Stomach (tissue), 4 donors: ENCODE measurements at regions not wholly inside any gene's neighbourhood (a gene's known extent, or its start where the extent isn't known, plus 50 kb on each side); places are given as distances from the start of the nearest gene placed in this dataset.

ENCODE experiments used
- EP300 ChIP-seq: sonication (generic); formaldehyde crosslinking; IDR thresholded peaks from one replicate; pipeline ENCODE4 v1.6.1; 2017; ENCODE audit warnings: antibody characterized with exemption
- POLR2A ChIP-seq, 4 donors: fragments of 450-650 bp; IDR thresholded peaks; one replicate each; pipeline ENCODE4 v1.6.1; 2016; ENCODE audit warnings: antibody characterized with exemption in 4 of 4, control low read depth in 2 of 4, mild to moderate bottlenecking in 1 of 4, moderate library complexity in 1 of 4
- POLR2AphosphoS5 ChIP-seq, 3 donors: sonication (generic); formaldehyde crosslinking; IDR thresholded peaks; one replicate each; pipeline ENCODE4 v1.6.1; 2016; ENCODE audit warnings: antibody characterized with exemption in 3 of 3
- TF ChIP-seq, protein P1 (sequence below), 7 experiments: fragments of 450-650 bp in 4 of 7; fragments of 200-600 bp in 3 of 7; sonication (generic) in 3 of 7; IDR thresholded peaks; one replicate each; pipeline ENCODE4 v1.5.1; 2016 to 2019; ENCODE audit warnings: antibody characterized with exemption in 7 of 7, control low read depth in 2 of 7, mild to moderate bottlenecking in 1 of 7

DNA sequence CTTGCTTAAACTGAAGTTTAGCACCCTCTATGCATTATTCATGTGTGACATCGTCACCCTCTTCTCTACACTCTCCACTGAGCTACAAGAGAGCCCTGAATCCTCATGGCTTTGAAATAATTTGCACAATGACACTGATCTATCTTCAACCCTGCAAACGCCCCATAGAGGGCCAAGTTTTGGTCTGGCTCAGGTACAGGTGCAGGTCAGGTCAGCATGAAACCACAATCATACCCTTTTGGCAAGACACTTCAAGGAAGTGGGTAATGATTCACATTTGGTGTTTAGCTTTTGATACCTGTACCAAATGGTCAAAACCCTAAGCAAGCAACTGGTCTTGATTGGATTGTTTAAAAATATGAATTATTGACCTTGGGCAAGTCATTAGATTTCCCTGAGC is 122.2 kb upstream of the CADM1 start:
- TF ChIP-seq, protein P1, sequence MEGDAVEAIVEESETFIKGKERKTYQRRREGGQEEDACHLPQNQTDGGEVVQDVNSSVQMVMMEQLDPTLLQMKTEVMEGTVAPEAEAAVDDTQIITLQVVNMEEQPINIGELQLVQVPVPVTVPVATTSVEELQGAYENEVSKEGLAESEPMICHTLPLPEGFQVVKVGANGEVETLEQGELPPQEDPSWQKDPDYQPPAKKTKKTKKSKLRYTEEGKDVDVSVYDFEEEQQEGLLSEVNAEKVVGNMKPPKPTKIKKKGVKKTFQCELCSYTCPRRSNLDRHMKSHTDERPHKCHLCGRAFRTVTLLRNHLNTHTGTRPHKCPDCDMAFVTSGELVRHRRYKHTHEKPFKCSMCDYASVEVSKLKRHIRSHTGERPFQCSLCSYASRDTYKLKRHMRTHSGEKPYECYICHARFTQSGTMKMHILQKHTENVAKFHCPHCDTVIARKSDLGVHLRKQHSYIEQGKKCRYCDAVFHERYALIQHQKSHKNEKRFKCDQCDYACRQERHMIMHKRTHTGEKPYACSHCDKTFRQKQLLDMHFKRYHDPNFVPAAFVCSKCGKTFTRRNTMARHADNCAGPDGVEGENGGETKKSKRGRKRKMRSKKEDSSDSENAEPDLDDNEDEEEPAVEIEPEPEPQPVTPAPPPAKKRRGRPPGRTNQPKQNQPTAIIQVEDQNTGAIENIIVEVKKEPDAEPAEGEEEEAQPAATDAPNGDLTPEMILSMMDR (IDR thresholded peaks at IDR 0.05), result no peak
- TF ChIP-seq EP300 (no peak), POLR2A (IDR thresholded peaks at IDR 0.05) (no peak), POLR2AphosphoS5 (IDR thresholded peaks at IDR 0.05) (peak in 1 of 3 donors; percentile 63)
